Upper lobe of left lung (tissue), 4 donors: ENCODE measurements at regions not wholly inside any gene's neighbourhood (a gene's known extent, or its start where the extent isn't known, plus 50 kb on each side); places are given as distances from the start of the nearest gene placed in this dataset.

Experiments used
- EP300 ChIP-seq, 4 donors: sonication (generic); formaldehyde crosslinking; IDR thresholded peaks; one replicate each; pipeline ENCODE4 v1.5.1; 2017; ENCODE audit warnings: antibody characterized with exemption in 4 of 4, control low read depth in 2 of 4
- POLR2A ChIP-seq, 4 donors: fragments of 450-650 bp; IDR thresholded peaks; one replicate each; pipeline ENCODE4 v1.5.1; 2016 to 2017; ENCODE audit warnings: antibody characterized with exemption in 4 of 4, mild to moderate bottlenecking in 2 of 4

DNA sequence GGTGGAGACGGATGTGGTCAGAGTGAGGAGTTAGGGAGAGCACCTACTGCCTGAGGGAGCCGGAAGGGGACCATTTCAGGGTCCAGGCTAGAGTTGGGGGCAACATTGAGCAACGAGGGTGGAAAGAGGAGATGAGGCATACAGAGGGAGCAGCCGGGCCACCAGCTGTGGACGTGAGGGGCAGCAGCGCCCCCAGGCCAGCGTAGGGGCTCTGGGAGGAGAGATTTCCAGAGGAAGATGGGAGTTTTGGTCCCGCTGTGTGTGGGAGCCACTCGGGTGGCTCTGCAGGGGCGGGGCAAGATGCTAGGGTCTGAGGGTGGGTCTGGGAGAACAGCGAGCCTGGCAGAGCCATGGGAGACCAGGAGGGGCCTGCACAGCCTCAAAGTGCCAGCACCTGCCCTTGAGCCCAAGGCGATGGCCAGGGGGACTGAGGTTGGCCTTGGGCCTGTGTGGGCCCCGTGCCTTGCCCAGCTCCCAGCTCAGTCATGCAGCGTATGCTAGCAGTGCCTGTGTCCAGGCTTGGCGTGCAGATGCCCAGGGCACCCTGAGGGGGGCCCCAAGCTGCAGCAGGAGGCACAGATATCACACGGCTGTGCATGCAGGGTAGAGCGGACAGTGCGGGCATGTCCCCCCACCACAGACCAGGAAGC, 80.5 kb upstream of the PPP1R26 start:
- TF ChIP-seq POLR2A (IDR thresholded peaks at IDR 0.05) = no peak
- no peak for TF ChIP-seq EP300 (IDR thresholded peaks at IDR 0.05)
